ENCODE measurements at regions not wholly inside any gene's neighbourhood (a gene's known extent, or its start where the extent isn't known, plus 50 kb on each side); places are given as distances from the start of the nearest gene placed in this dataset.

DNA sequence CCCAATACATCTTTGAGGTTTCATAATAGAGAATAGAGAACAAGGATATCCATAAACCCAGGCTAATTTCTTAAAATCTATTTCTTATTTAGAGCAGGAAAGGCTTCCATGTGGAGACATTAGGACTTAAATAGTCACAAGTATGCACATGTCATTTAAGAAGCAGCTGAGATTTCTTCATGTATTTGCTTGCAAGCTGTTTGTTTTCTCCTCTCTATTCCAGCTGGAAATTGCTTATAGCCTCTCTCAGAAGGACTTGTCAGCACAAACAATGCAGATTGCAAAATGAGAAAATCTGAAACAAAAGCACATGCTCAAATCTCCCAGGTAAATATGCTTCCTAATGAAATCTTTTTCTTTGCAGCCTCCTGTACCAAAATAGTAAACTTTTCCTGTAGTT, 1473.1 kb downstream of the CDH8 start:
- TF ChIP-seq, protein P1, sequence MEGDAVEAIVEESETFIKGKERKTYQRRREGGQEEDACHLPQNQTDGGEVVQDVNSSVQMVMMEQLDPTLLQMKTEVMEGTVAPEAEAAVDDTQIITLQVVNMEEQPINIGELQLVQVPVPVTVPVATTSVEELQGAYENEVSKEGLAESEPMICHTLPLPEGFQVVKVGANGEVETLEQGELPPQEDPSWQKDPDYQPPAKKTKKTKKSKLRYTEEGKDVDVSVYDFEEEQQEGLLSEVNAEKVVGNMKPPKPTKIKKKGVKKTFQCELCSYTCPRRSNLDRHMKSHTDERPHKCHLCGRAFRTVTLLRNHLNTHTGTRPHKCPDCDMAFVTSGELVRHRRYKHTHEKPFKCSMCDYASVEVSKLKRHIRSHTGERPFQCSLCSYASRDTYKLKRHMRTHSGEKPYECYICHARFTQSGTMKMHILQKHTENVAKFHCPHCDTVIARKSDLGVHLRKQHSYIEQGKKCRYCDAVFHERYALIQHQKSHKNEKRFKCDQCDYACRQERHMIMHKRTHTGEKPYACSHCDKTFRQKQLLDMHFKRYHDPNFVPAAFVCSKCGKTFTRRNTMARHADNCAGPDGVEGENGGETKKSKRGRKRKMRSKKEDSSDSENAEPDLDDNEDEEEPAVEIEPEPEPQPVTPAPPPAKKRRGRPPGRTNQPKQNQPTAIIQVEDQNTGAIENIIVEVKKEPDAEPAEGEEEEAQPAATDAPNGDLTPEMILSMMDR (IDR thresholded peaks at IDR 0.05 in 2 of 3, conservative IDR thresholded peaks at IDR 0.05 in 1 of 3; ENCODE audit: insufficient read depth in 2 of 3, low read depth in 1 of 3, low read length in 3 of 3): no peak
- TF ChIP-seq HDAC2 (IDR thresholded peaks at IDR 0.05) (no peak), JUNB (CRISPR knock-in tag; conservative IDR thresholded peaks at IDR 0.05) (no peak), ELF1 (tag; IDR thresholded peaks at IDR 0.05) (no peak)
- TF ChIP-seq, protein P2, sequence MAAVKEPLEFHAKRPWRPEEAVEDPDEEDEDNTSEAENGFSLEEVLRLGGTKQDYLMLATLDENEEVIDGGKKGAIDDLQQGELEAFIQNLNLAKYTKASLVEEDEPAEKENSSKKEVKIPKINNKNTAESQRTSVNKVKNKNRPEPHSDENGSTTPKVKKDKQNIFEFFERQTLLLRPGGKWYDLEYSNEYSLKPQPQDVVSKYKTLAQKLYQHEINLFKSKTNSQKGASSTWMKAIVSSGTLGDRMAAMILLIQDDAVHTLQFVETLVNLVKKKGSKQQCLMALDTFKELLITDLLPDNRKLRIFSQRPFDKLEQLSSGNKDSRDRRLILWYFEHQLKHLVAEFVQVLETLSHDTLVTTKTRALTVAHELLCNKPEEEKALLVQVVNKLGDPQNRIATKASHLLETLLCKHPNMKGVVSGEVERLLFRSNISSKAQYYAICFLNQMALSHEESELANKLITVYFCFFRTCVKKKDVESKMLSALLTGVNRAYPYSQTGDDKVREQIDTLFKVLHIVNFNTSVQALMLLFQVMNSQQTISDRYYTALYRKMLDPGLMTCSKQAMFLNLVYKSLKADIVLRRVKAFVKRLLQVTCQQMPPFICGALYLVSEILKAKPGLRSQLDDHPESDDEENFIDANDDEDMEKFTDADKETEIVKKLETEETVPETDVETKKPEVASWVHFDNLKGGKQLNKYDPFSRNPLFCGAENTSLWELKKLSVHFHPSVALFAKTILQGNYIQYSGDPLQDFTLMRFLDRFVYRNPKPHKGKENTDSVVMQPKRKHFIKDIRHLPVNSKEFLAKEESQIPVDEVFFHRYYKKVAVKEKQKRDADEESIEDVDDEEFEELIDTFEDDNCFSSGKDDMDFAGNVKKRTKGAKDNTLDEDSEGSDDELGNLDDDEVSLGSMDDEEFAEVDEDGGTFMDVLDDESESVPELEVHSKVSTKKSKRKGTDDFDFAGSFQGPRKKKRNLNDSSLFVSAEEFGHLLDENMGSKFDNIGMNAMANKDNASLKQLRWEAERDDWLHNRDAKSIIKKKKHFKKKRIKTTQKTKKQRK (IDR thresholded peaks at IDR 0.05; ENCODE audit: borderline replicate concordance, low read depth, low read length): no peak
- TF ChIP-seq, protein P3, sequence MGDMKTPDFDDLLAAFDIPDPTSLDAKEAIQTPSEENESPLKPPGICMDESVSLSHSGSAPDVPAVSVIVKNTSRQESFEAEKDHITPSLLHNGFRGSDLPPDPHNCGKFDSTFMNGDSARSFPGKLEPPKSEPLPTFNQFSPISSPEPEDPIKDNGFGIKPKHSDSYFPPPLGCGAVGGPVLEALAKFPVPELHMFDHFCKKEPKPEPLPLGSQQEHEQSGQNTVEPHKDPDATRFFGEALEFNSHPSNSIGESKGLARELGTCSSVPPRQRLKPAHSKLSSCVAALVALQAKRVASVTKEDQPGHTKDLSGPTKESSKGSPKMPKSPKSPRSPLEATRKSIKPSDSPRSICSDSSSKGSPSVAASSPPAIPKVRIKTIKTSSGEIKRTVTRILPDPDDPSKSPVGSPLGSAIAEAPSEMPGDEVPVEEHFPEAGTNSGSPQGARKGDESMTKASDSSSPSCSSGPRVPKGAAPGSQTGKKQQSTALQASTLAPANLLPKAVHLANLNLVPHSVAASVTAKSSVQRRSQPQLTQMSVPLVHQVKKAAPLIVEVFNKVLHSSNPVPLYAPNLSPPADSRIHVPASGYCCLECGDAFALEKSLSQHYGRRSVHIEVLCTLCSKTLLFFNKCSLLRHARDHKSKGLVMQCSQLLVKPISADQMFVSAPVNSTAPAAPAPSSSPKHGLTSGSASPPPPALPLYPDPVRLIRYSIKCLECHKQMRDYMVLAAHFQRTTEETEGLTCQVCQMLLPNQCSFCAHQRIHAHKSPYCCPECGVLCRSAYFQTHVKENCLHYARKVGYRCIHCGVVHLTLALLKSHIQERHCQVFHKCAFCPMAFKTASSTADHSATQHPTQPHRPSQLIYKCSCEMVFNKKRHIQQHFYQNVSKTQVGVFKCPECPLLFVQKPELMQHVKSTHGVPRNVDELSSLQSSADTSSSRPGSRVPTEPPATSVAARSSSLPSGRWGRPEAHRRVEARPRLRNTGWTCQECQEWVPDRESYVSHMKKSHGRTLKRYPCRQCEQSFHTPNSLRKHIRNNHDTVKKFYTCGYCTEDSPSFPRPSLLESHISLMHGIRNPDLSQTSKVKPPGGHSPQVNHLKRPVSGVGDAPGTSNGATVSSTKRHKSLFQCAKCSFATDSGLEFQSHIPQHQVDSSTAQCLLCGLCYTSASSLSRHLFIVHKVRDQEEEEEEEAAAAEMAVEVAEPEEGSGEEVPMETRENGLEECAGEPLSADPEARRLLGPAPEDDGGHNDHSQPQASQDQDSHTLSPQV (IDR thresholded peaks at IDR 0.05): no peak
